SK-N-MC (cell line): ENCODE measurements at regions not wholly inside any gene's neighbourhood (a gene's known extent, or its start where the extent isn't known, plus 50 kb on each side); places are given as distances from the start of the nearest gene placed in this dataset.

Source experiments
- EZH2 ChIP-seq: fragments of 200-600 bp; sonication (generic); IDR thresholded peaks from one replicate; pipeline ENCODE4 v1.6.1; 2017; ENCODE audit warnings: antibody characterized with exemption
- POLR2AphosphoS5 ChIP-seq: IDR thresholded peaks from 2 replicates; pipeline ENCODE4 v1.6.1; 2012; ENCODE audit warnings: mild to moderate bottlenecking, low read depth, low read length, borderline replicate concordance

- TF ChIP-seq POLR2AphosphoS5 (no peak), EZH2 (no peak)
Observed at GRCh38 chr10:35762311-35763030, 120.4 kb upstream of the FZD8 start.
